Fibroblast of lung (primary cell): ENCODE measurements at regions not wholly inside any gene's neighbourhood (a gene's known extent, or its start where the extent isn't known, plus 50 kb on each side); places are given as distances from the start of the nearest gene placed in this dataset.

Experiments
- CTCF ChIP-seq, 2 donors: IDR thresholded peaks in 1 of 2; conservative IDR thresholded peaks in 1 of 2; 1 replicate in 1 of 2; 2 replicates in 1 of 2; pipeline ENCODE4 v1.5.1; 2011 to 2012; ENCODE audit warnings: low read length in 2 of 2, control low read depth in 1 of 2, inconsistent platforms in 1 of 2, low read depth in 1 of 2, mild to moderate bottlenecking in 1 of 2
- EZH2 ChIP-seq: IDR thresholded peaks from 2 replicates; pipeline ENCODE4 v1.5.1; 2012; ENCODE audit warnings: low read length, control low read depth, mild to moderate bottlenecking; ENCODE audit errors: missing control alignments

- no peak for TF ChIP-seq CTCF (conservative IDR thresholded peaks at IDR 0.05 in 1 of 2, IDR thresholded peaks at IDR 0.05 in 1 of 2; ENCODE audit: low read depth in 1 of 2, low read length in 2 of 2)
- TF ChIP-seq EZH2: no peak
Observed at GRCh38 chr14:25848601-25849000, 749.2 kb downstream of the NOVA1 start.
